ENCODE measurements at regions not wholly inside any gene's neighbourhood (a gene's known extent, or its start where the extent isn't known, plus 50 kb on each side); places are given as distances from the start of the nearest gene placed in this dataset.

GRCh38 chr5:96149021-96149420 is 187.4 kb upstream of the ELL2 start:
- H3K27ac ChIP-seq = peak overlapping the region in 12 of 21 experiments; percentile 15 to 82 (median 66)
- H3K4me3 ChIP-seq = no peak overlapping the region

- peak overlapping the region in 12 of 21 experiments; percentile 15 to 82 (median 66) for H3K27ac ChIP-seq
- H3K4me3 ChIP-seq = no peak overlapping the region
Observed at GRCh38 chr5:96148376-96148775, 186.7 kb upstream of the ELL2 start.

- Histone ChIP-seq H3K27ac (peak overlapping the region in 6 of 21 experiments; percentile 10 to 81 (median 72)), H3K4me3 (no peak overlapping the region)
Observed at GRCh38 chr5:96147866-96148265, 186.2 kb upstream of the ELL2 start.

- peak overlapping the region in 6 of 21 experiments; percentile 2 to 65 (median 13) for H3K27ac ChIP-seq
- H3K4me3 ChIP-seq = no peak overlapping the region
Observed at GRCh38 chr5:96146675-96147074, 185.0 kb upstream of the ELL2 start.

GRCh38 chr5:96144289-96144688 is 182.6 kb upstream of the ELL2 start:
- Histone ChIP-seq H3K4me3 (no peak overlapping the region), H3K27ac (peak overlapping the region in 9 of 21 experiments; percentile 19 to 74 (median 55))

GRCh38 chr5:96143450-96143849 is 181.8 kb upstream of the ELL2 start:
- Histone ChIP-seq H3K27ac (peak overlapping the region in 16 of 21 experiments; percentile 4 to 81 (median 59)), H3K4me3 (no peak overlapping the region)

- Histone ChIP-seq H3K27ac (peak overlapping the region in 17 of 21 experiments; percentile 4 to 81 (median 59)), H3K4me3 (no peak overlapping the region)
Observed at GRCh38 chr5:96142786-96143434, 181.3 kb upstream of the ELL2 start.

- no peak overlapping the region for H3K4me3 ChIP-seq
- H3K27ac ChIP-seq = peak overlapping the region in 11 of 21 experiments; percentile 7 to 81 (median 42)
Observed at GRCh38 chr5:96142184-96142781, 180.6 kb upstream of the ELL2 start.

- Histone ChIP-seq H3K27ac (peak overlapping the region in 4 of 21 experiments; percentile 8 to 68 (median 28)), H3K4me3 (no peak overlapping the region)
Observed at GRCh38 chr5:96141749-96142148, 180.1 kb upstream of the ELL2 start.

GRCh38 chr5:96140496-96140895 is 178.8 kb upstream of the ELL2 start:
- no peak overlapping the region for H3K4me3 ChIP-seq
- H3K27ac ChIP-seq = no peak overlapping the region

GRCh38 chr5:96140084-96140483 is 178.4 kb upstream of the ELL2 start:
- no peak overlapping the region for H3K4me3 ChIP-seq
- H3K27ac ChIP-seq = no peak overlapping the region

- no peak overlapping the region for H3K27ac ChIP-seq
- H3K4me3 ChIP-seq = no peak overlapping the region
Observed at GRCh38 chr5:96134886-96135285, 173.2 kb upstream of the ELL2 start.

GRCh38 chr5:96133341-96134079 is 171.9 kb upstream of the ELL2 start:
- no peak overlapping the region for H3K4me3 ChIP-seq
- no peak overlapping the region for H3K27ac ChIP-seq

GRCh38 chr5:96129276-96129675 is 167.6 kb upstream of the ELL2 start:
- Histone ChIP-seq H3K27ac (no peak overlapping the region), H3K4me3 (no peak overlapping the region)

GRCh38 chr5:96128204-96128864 is 166.7 kb upstream of the ELL2 start:
- Histone ChIP-seq H3K4me3 (no peak overlapping the region), H3K27ac (no peak overlapping the region)

- no peak overlapping the region for H3K27ac ChIP-seq
- no peak overlapping the region for H3K4me3 ChIP-seq
Observed at GRCh38 chr5:96127538-96127937, 165.9 kb upstream of the ELL2 start.

GRCh38 chr5:96125231-96125891 is 163.7 kb upstream of the ELL2 start:
- Histone ChIP-seq H3K4me3 (no peak overlapping the region), H3K27ac (peak overlapping the region in 2 of 21 experiments; percentile 26 to 32)

- H3K27ac ChIP-seq = no peak overlapping the region
- H3K4me3 ChIP-seq = no peak overlapping the region
Observed at GRCh38 chr5:96124589-96124988, 162.9 kb upstream of the ELL2 start.

- H3K27ac ChIP-seq = no peak overlapping the region
- H3K4me3 ChIP-seq = no peak overlapping the region
Observed at GRCh38 chr5:96123418-96123817, 161.8 kb upstream of the ELL2 start.

- no peak overlapping the region for H3K4me3 ChIP-seq
- peak overlapping the region in 1 of 21 experiments; percentile 20 for H3K27ac ChIP-seq
Observed at GRCh38 chr5:96121364-96121763, 159.7 kb upstream of the ELL2 start.
